Nephron (organoid): ENCODE measurements at regions not wholly inside any gene's neighbourhood (a gene's known extent, or its start where the extent isn't known, plus 50 kb on each side); places are given as distances from the start of the nearest gene placed in this dataset.
"Not testable (repeated sequence)": the region's sequence is repeated elsewhere in the genome, so short reads cannot be mapped to it uniquely, and the experiment has no call there.

Experiments
- H3K27ac Mint-ChIP-seq, 3 experiments: 2 replicates each; pipeline ENCODE4 v1.8.0; 2020; ENCODE audit warnings: mixed read lengths in 3 of 3, mild to moderate bottlenecking in 2 of 3, moderate library complexity in 1 of 3
- H3K27me3 Mint-ChIP-seq: 2 replicates; pipeline ENCODE4 v1.8.0; 2021; ENCODE audit warnings: low read depth, mild to moderate bottlenecking, moderate library complexity, mixed read lengths
- H3K36me3 Mint-ChIP-seq: 2 replicates; pipeline ENCODE4 v1.8.0; 2020; ENCODE audit warnings: low read depth, mixed read lengths
- H3K4me1 Mint-ChIP-seq: 2 replicates; pipeline ENCODE4 v1.8.0; 2020; ENCODE audit warnings: mixed read lengths
- H3K4me3 Mint-ChIP-seq, 3 experiments: 2 replicates each; pipeline ENCODE4 v1.8.0; 2020; ENCODE audit warnings: mild to moderate bottlenecking in 3 of 3, mixed read lengths in 3 of 3, moderate library complexity in 2 of 3
- H3K9me3 Mint-ChIP-seq: 2 replicates; pipeline ENCODE4 v1.8.0; 2020; ENCODE audit warnings: mixed read lengths
- TF ChIP-seq, protein P1 (sequence below), 3 experiments: fragments of 200-600 bp; sonication (generic); IDR thresholded peaks; one replicate each; pipeline ENCODE4 v1.5.0; 2021; ENCODE audit warnings: antibody characterized with exemption in 3 of 3; ENCODE audit not compliant: unreplicated experiment in 3 of 3

GRCh38 chr5:34410411-34411139 is 245.6 kb upstream of the RAI14 start:
- H3K9me3 Mint-ChIP-seq, result no peaks in the 10 kb centered on the region
- no peaks in the 10 kb centered on the region for H3K36me3 Mint-ChIP-seq
- no peaks in the 10 kb centered on the region for H3K27me3 Mint-ChIP-seq
- H3K27ac Mint-ChIP-seq, result no peak overlapping the region
- H3K4me1 Mint-ChIP-seq, result peaks cover 5% of the 10 kb centered on the region
- TF ChIP-seq, protein P1, sequence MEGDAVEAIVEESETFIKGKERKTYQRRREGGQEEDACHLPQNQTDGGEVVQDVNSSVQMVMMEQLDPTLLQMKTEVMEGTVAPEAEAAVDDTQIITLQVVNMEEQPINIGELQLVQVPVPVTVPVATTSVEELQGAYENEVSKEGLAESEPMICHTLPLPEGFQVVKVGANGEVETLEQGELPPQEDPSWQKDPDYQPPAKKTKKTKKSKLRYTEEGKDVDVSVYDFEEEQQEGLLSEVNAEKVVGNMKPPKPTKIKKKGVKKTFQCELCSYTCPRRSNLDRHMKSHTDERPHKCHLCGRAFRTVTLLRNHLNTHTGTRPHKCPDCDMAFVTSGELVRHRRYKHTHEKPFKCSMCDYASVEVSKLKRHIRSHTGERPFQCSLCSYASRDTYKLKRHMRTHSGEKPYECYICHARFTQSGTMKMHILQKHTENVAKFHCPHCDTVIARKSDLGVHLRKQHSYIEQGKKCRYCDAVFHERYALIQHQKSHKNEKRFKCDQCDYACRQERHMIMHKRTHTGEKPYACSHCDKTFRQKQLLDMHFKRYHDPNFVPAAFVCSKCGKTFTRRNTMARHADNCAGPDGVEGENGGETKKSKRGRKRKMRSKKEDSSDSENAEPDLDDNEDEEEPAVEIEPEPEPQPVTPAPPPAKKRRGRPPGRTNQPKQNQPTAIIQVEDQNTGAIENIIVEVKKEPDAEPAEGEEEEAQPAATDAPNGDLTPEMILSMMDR (IDR thresholded peaks at IDR 0.05; ENCODE audit: unreplicated experiment in 3 of 3), result no peak
- H3K4me3 Mint-ChIP-seq, result no peak overlapping the region

DNA sequence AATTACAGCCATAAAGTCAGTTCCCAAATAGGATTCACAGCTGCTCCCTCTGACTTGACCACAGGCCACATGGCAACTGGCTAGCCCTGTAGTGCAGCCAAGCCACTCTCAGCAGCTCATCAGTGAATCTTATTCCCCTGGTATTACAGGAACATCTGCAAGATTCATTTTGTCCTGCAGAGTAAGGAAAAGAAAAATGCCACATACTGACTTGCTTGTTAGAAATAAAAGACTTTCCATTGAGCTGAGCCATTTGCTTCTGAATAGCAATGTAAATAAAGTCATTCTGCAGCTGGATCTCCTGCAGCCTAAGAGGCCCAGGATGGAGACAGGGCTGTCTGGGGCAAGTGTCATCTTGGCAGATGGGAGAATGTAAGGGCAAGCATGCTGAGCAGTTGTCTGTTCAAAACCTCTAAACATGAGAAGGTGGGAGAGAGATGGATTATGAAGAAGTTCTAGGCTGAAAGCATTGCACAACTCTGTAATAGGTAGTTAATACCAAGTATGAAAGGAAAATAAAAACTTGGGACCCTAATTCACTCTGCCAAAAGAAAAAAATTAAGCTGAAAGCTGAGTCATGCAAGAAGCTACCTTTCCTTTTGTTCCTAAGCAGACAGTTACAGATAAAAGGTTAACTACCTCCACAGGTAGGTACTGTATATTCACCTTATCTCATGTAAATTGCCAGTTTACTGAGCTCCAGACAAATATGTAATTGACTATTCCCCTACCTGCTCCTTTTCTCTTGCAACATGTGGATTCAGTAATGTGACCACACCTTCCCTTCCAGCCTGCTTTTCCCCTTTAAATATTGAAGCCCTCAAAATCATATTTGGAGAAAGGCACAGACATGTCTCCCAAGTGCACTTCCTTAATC is 244.4 kb upstream of the RAI14 start:
- Mint-ChIP-seq H3K4me1 (peaks cover 5% of the 10 kb centered on the region), H3K9me3 (no peaks in the 10 kb centered on the region)

GRCh38 chr5:34412736-34413135 is 243.4 kb upstream of the RAI14 start:
- TF ChIP-seq, protein P1 (IDR thresholded peaks at IDR 0.05; ENCODE audit: unreplicated experiment in 3 of 3), result no peak
- Mint-ChIP-seq H3K36me3 (no peaks in the 10 kb centered on the region), H3K27ac (no peak overlapping the region), H3K9me3 (no peaks in the 10 kb centered on the region), H3K27me3 (no peaks in the 10 kb centered on the region), H3K4me3 (no peak overlapping the region), H3K4me1 (peaks cover 5% of the 10 kb centered on the region)

More for the DNA sequence above, 244.4 kb upstream of the RAI14 start:
- Mint-ChIP-seq H3K36me3 (no peaks in the 10 kb centered on the region), H3K27ac (no peak overlapping the region), H3K4me3 (no peak overlapping the region), H3K27me3 (no peaks in the 10 kb centered on the region)
- TF ChIP-seq, protein P1 (IDR thresholded peaks at IDR 0.05; ENCODE audit: unreplicated experiment in 3 of 3), result no peak

GRCh38 chr5:34415559-34416198 is 240.4 kb upstream of the RAI14 start:
- Mint-ChIP-seq H3K4me1 (peaks cover 5% of the 10 kb centered on the region), H3K27ac (no peak overlapping the region), H3K4me3 (no peak overlapping the region), H3K36me3 (no peaks in the 10 kb centered on the region), H3K27me3 (no peaks in the 10 kb centered on the region), H3K9me3 (peaks cover 10% of the 10 kb centered on the region)
- TF ChIP-seq, protein P1 (IDR thresholded peaks at IDR 0.05; ENCODE audit: unreplicated experiment in 3 of 3), result no peak

GRCh38 chr5:34416501-34417008 is 239.6 kb upstream of the RAI14 start:
- peaks cover 3% of the 10 kb centered on the region for H3K4me1 Mint-ChIP-seq
- no peak overlapping the region for H3K27ac Mint-ChIP-seq
- no peak overlapping the region for H3K4me3 Mint-ChIP-seq
- no peaks in the 10 kb centered on the region for H3K36me3 Mint-ChIP-seq
- no peaks in the 10 kb centered on the region for H3K27me3 Mint-ChIP-seq
- TF ChIP-seq, protein P1 (IDR thresholded peaks at IDR 0.05; ENCODE audit: unreplicated experiment in 3 of 3), result no peak
- peaks cover 14% of the 10 kb centered on the region for H3K9me3 Mint-ChIP-seq

- not testable (repeated sequence) for H3K4me1 Mint-ChIP-seq, H3K4me3 Mint-ChIP-seq, H3K27ac Mint-ChIP-seq, H3K36me3 Mint-ChIP-seq, H3K27me3 Mint-ChIP-seq
- peaks cover 18% of the 10 kb centered on the region for H3K9me3 Mint-ChIP-seq
These were observed 235.9 kb upstream of the RAI14 start for GRCh38 chr5:34420191-34420590.
